ENCODE measurements at regions not wholly inside any gene's neighbourhood (a gene's known extent, or its start where the extent isn't known, plus 50 kb on each side); places are given as distances from the start of the nearest gene placed in this dataset.
A peak's percentile ranks its signal among the peaks of the same experiment; 100 is the strongest.
"Not testable (repeated sequence)": the region's sequence is repeated elsewhere in the genome, so short reads cannot be mapped to it uniquely, and the experiment has no call there.

- DNase-seq (ENCODE audit: low spot score), result no peak
Measured at GRCh38 chr15:57767481-57767880, 61.0 kb downstream of the POLR2M start.

- DNase-seq (ENCODE audit: low spot score), result no peak
Measured at GRCh38 chr15:57769266-57769665, 62.8 kb downstream of the POLR2M start.

- DNase-seq (ENCODE audit: low spot score), result no peak
Measured at GRCh38 chr15:57770495-57770894, 64.0 kb downstream of the POLR2M start.

- DNase-seq (ENCODE audit: low spot score), result no peak
Measured at GRCh38 chr15:57772223-57772957, 65.9 kb downstream of the POLR2M start.

GRCh38 chr15:57773051-57773450 lies 66.5 kb downstream of the POLR2M start:
- no peak for DNase-seq (ENCODE audit: low spot score)

- no peak for DNase-seq (ENCODE audit: low spot score)
Measured at GRCh38 chr15:57777003-57777402, 70.5 kb downstream of the POLR2M start.

- no peak for DNase-seq (ENCODE audit: low spot score)
Measured at GRCh38 chr15:57780471-57780870, 74.0 kb downstream of the POLR2M start.

- no peak for DNase-seq (ENCODE audit: low spot score)
Measured at GRCh38 chr15:57782731-57783130, 76.2 kb downstream of the POLR2M start.

- peak; percentile 77 for DNase-seq (ENCODE audit: low spot score)
Measured at GRCh38 chr15:57784081-57784511, 77.6 kb downstream of the POLR2M start.

- DNase-seq (ENCODE audit: low spot score), result no peak
Measured at GRCh38 chr15:57785039-57785438, 78.5 kb downstream of the POLR2M start.

GRCh38 chr15:57785959-57786358 lies 79.4 kb downstream of the POLR2M start:
- no peak for DNase-seq (ENCODE audit: low spot score)

- DNase-seq (ENCODE audit: low spot score), result no peak
Measured at GRCh38 chr15:57789225-57789624, 82.7 kb downstream of the POLR2M start.

- no peak for DNase-seq (ENCODE audit: low spot score)
Measured at GRCh38 chr15:57792724-57793449, 86.4 kb downstream of the POLR2M start.

GRCh38 chr15:57795261-57795660 lies 88.7 kb downstream of the POLR2M start:
- no peak for DNase-seq (ENCODE audit: low spot score)

GRCh38 chr15:57796146-57796545 lies 89.6 kb downstream of the POLR2M start:
- no peak for DNase-seq (ENCODE audit: low spot score)

GRCh38 chr15:57797110-57797509 lies 90.6 kb downstream of the POLR2M start:
- DNase-seq (ENCODE audit: low spot score), result no peak

- DNase-seq (ENCODE audit: low spot score), result no peak
Measured at GRCh38 chr15:57797568-57798267, 91.2 kb downstream of the POLR2M start.

GRCh38 chr15:57806003-57806402 lies 99.5 kb downstream of the POLR2M start:
- no peak for DNase-seq (ENCODE audit: low spot score)

- not testable (repeated sequence) for DNase-seq (ENCODE audit: low spot score)
Measured at GRCh38 chr15:57809285-57809684, 102.8 kb downstream of the POLR2M start.

GRCh38 chr15:57816599-57816998 lies 110.1 kb downstream of the POLR2M start:
- no peak for DNase-seq (ENCODE audit: low spot score)

- DNase-seq (ENCODE audit: low spot score), result no peak
Measured at GRCh38 chr15:57819646-57820045, 113.1 kb downstream of the POLR2M start.

GRCh38 chr15:57820119-57820518 lies 113.6 kb downstream of the POLR2M start:
- DNase-seq (ENCODE audit: low spot score), result peak; percentile 30

GRCh38 chr15:57821826-57822225 lies 115.3 kb downstream of the POLR2M start:
- DNase-seq (ENCODE audit: low spot score), result no peak

Data from kidney capillary endothelial cell (primary cell).